ENCODE measurements at regions not wholly inside any gene's neighbourhood (a gene's known extent, or its start where the extent isn't known, plus 50 kb on each side); places are given as distances from the start of the nearest gene placed in this dataset.

DNA sequence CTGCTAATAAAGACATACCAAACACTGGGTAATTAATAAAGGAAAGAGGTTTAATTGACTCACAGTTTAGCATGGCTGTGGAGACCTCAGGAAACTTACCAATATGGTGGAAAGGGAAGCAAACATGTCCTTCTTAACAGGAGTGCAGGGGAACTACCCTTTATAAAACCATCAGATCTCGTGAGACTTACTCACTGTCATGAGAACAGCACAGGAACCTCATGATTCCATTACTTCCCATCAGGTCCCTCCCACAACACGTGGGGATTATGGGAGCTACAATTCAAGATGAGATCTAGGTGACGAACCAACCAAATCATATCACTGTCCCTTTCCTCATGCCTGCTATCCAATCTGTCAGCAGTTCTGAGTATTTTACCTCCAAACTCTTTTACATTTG is 586.7 kb downstream of the TDRD15 start:
- H3K27ac ChIP-seq: no peak overlapping the region
- ChIA-PET CTCF (no interaction called here), POLR2A (ENCODE audit: low non-redundant PET) (no interaction called here)
- TF ChIP-seq, protein P1, sequence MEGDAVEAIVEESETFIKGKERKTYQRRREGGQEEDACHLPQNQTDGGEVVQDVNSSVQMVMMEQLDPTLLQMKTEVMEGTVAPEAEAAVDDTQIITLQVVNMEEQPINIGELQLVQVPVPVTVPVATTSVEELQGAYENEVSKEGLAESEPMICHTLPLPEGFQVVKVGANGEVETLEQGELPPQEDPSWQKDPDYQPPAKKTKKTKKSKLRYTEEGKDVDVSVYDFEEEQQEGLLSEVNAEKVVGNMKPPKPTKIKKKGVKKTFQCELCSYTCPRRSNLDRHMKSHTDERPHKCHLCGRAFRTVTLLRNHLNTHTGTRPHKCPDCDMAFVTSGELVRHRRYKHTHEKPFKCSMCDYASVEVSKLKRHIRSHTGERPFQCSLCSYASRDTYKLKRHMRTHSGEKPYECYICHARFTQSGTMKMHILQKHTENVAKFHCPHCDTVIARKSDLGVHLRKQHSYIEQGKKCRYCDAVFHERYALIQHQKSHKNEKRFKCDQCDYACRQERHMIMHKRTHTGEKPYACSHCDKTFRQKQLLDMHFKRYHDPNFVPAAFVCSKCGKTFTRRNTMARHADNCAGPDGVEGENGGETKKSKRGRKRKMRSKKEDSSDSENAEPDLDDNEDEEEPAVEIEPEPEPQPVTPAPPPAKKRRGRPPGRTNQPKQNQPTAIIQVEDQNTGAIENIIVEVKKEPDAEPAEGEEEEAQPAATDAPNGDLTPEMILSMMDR (conservative IDR thresholded peaks at IDR 0.05; ENCODE audit: low read depth): no peak
- no peak for DNase-seq (ENCODE audit: low spot score)

DNA sequence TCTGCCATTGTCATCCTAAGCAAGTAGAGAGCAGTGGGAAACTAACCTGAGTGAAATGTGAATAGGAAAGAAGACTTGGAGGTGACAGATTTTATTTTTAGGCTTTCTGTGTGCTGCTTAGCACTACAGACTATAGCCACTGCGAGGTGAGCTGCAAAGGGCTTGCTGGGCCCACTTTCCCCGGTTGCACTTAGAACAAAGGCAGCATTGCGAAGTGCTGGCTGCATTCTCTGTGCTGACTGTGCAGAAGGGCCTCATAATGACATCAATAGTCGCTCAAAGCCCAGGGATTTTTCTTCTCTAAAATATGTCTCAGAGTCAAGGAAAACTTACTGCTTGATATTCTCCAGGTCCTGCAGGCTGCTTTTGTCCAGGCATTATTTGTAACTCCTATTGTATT is 592.1 kb downstream of the TDRD15 start:
- no peak overlapping the region for H3K27ac ChIP-seq
- POLR2A ChIA-PET (ENCODE audit: low non-redundant PET): no interaction called here
- CTCF ChIA-PET: no interaction called here
- DNase-seq (ENCODE audit: low spot score): no peak
- TF ChIP-seq, protein P1 (conservative IDR thresholded peaks at IDR 0.05; ENCODE audit: low read depth): no peak

DNA sequence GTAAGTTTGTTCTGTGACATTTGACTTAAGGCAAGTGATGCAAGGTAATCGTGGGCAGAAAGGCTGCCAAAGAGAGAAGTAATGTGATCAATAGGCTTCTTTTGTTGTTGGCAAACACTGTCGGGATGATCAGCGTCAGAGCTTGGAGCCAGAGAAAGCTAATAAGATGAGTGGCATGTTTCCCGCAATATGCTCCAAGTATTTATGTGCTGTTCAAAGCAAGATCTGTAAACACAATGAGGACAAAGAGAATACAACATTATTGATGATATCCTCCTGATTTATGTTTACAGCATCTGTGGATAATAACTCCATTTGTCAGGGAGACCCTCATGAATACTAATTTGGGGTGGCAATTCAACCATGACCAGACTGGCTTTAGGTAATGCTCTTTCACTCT is 603.3 kb downstream of the TDRD15 start:
- no peak for DNase-seq (ENCODE audit: low spot score)
- no peak overlapping the region for H3K27ac ChIP-seq
- POLR2A ChIA-PET (ENCODE audit: low non-redundant PET): no interaction called here
- CTCF ChIA-PET: no interaction called here
- TF ChIP-seq, protein P1 (conservative IDR thresholded peaks at IDR 0.05; ENCODE audit: low read depth): no peak

DNA sequence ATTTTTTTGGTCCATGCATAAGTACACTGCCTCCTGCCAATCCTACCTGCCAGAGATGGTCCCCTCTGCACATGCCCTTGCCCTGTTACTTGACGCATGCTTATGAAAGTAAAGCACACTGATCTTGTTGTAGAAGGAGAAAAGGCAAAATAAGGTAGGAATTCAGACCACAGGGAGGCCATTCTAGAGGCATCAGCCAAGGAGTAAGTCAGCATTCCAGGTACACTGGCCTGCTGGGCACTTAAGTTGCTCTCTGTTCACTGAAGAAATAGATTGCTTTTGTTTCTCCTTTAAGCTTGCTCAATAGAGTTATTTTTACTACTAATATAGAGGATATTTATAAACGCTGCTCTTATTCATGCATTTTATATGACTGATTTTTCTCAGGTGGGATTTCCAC is 604.4 kb downstream of the TDRD15 start:
- H3K27ac ChIP-seq: no peak overlapping the region
- CTCF ChIA-PET: no interaction called here
- TF ChIP-seq, protein P1 (conservative IDR thresholded peaks at IDR 0.05; ENCODE audit: low read depth): no peak
- POLR2A ChIA-PET (ENCODE audit: low non-redundant PET): no interaction called here
- DNase-seq (ENCODE audit: low spot score): no peak

DNA sequence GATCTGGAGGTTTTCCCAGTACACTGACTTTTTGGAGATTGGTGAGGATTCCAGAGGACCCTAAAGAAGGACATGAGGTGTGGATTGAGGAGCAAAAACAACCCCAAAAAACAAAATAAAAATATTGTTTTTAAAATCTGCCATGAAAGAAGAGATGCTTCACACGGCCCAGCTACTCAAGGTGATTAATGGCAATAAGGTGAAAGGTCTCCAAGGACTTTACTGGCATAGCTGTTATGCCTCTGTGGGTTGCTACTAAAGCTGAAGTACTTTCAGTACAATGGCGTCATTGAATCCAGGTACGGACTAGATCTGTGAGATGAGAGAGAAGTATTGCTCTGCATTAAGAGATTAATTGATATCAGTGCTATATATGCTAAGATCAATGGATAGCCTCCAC is 606.4 kb downstream of the TDRD15 start:
- ChIA-PET POLR2A (ENCODE audit: low non-redundant PET) (no interaction called here), CTCF (no interaction called here)
- no peak for DNase-seq (ENCODE audit: low spot score)
- TF ChIP-seq, protein P1 (conservative IDR thresholded peaks at IDR 0.05; ENCODE audit: low read depth): no peak
- H3K27ac ChIP-seq: no peak overlapping the region

DNA sequence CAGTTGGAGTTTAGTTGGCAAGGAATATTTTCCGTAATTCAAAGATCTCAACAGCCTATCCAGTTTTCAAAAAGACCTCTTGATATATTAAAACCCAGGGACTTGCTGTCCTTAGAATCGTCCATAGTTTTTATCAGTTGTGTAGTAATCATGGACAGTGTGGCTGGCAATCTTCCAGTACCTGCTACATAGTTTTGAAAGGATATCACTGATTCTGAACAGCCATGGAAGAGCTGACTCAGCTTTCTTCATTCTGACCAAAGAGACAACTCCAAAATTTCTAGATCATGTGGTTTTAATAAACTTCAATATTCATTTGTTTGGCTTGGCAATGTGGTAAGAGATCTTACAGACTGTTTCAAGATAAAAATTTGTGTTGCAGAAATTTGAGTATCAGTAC is 616.7 kb downstream of the TDRD15 start:
- TF ChIP-seq, protein P1 (conservative IDR thresholded peaks at IDR 0.05; ENCODE audit: low read depth): no peak
- POLR2A ChIA-PET (ENCODE audit: low non-redundant PET): no interaction called here
- DNase-seq (ENCODE audit: low spot score): no peak
- CTCF ChIA-PET: no interaction called here
- H3K27ac ChIP-seq: no peak overlapping the region

DNA sequence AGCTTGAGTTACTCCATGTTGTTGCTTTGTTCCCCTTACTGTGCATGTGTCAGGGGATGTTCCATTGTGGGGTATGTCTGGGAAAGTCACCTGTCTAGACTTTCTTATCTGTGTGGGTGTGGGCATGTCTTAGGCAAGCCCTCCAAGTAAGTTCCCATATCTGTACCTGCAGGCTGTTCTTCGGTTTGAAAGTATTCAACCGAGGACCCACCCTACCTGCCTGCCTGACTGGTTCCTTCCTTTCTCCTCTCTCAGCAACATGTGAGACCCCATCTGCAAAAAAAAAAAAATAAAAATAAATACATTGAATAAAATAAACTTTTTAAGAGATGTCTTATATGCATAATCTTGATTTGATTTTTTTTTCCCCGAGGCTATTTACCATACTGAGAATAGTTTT is 622.7 kb downstream of the TDRD15 start:
- DNase-seq (ENCODE audit: low spot score): no peak
- no peak overlapping the region for H3K27ac ChIP-seq
- TF ChIP-seq, protein P1 (conservative IDR thresholded peaks at IDR 0.05; ENCODE audit: low read depth): no peak
- ChIA-PET POLR2A (ENCODE audit: low non-redundant PET) (no interaction called here), CTCF (interaction anchor here (1.0 kb wide), 1 partner anchor 23 kb away, joined by 3 read pairs; no protein-coding TSS in a partner anchor)
